ENCODE measurements at regions not wholly inside any gene's neighbourhood (a gene's known extent, or its start where the extent isn't known, plus 50 kb on each side); places are given as distances from the start of the nearest gene placed in this dataset.
"Not testable (repeated sequence)": the region's sequence is repeated elsewhere in the genome, so short reads cannot be mapped to it uniquely, and the experiment has no call there.

GRCh38 chr15:75100679-75101078 is 77.3 kb downstream of the PPCDC start:
- DNase-seq = no peak

DNA sequence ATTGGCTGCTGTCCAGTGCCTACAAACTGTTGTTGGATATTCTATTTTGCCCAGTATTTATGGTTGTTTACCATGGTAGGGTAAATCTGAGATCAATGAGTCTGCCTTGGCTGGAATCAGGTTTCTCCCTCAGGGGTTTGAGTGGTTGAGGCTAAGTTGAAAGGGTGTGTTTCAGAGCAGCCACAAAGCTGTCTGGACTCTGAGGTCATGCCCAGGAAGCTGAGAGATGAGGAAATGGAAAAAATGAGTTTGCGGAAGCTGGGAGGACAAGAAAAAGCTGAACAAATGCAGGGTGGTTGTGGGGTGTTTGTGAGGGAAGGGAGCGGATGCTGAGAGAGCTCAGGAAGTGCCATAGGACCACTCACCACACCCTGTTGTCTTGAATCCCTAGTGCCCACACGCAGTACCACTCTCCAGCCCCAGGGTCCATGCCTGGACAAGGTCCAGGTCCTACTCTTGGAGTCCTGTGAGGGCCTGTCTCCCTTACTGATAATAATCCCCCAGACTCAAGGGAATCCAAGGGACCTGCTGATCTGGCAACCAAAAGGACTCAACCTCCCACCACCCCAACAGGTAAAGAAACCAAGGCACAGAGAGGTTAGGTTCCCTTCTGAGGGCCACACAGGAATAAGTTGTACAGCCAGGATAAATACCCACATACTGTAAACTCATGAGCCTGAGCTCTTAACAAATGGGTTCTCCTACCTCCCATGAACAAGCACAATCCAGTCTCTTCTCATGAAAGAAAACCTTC is 81.6 kb downstream of the PPCDC start:
- peak; percentile 40 for DNase-seq

- no peak for DNase-seq
Measured at GRCh38 chr15:75107516-75107907, 84.1 kb downstream of the PPCDC start.

- DNase-seq = peak; percentile 55
Measured at GRCh38 chr15:75107908-75108838, 84.8 kb downstream of the PPCDC start.

DNA sequence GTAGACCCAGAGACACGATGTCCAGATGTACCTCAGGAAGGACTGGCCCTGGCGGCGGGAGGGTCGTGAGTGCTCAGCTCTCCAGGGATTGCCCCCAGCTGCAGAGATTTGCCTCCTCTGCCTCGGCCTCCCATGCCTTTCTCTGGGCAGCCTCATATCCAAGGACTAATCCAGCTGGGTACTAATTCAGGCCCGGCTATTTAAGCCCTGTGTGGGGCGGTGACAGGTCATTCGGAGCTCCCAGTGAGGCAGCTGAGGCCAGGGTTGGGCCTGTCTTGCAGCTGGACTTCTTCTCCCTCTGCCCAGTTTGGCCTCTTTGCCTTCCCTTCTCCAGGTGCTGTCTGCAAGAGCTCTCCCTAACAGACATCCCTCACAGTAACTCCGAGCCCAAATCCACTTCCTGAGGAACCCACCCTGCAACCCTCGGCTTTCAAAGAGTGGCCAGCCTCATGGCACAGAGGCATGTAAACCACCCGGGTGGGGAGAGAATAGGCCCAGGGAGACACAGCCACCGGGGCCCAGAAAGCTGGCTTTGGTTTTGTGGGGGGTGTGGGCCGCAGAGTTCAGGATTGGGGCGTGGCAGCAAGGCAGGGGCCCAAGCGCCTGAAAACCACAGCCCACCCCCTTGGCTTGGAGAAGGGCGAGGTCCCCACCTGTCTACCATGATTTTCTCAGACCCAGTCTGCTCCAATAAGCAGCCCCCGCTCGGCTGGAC is 85.8 kb downstream of the PPCDC start:
- no peak for DNase-seq

DNA sequence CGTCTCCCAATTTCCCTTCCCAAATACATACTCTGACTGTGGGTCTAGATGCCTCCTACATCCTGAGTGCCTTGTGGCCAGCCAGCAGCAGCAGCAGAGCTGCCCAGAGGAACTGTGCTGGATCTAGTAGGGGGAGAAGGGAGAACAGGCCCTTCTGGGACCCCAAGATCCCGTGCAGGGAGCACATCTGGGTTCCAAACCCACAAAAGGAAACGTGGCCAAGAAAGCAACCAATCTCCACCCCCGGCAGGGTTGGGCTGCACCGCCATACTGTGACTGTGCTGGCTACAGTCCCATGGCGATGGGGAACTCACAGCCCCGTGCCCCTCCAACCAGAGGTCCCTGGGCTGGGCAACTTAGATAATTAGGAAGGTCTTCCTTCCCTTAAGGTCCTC is 86.3 kb downstream of the PPCDC start:
- DNase-seq = no peak

- DNase-seq = no peak
Measured at GRCh38 chr15:75112278-75112847, 89.0 kb downstream of the PPCDC start.

DNA sequence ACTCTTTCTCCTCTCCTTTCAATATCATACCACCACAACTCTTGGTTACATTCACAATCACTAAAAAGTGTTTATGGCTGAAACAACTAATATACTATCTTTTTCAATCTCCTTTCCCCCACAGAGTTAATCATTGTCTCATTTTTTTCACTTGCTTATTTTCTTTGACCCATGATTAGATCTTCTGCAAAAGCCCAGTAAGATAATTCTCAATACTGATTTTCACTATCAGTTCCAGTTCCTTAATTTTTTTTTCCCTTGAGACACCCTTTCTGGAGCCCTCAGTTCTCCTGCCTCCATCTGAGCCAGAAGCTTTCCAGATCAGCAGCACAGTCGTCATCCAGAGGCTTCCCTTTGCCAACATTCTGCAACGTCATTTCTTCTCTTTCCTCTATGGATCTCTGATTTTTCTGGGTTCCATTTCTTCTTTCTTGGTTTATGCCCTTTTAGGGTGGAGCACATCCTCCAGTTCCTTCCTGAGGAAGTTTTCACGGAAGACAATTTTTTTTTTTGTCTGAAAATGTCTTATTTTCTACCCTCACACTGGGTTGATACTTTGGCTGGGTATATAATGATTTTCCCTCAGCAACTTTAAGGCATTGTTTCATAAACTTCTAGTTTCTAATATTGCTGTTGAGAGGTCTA is 88.7 kb upstream of the C15orf39 start:
- DNase-seq = no peak

- no peak for DNase-seq
Measured at GRCh38 chr15:75114327-75114726, 87.4 kb upstream of the C15orf39 start.

GRCh38 chr15:75114796-75115195 is 86.9 kb upstream of the C15orf39 start:
- DNase-seq = no peak

- not testable (repeated sequence) for DNase-seq
Measured at GRCh38 chr15:75115411-75115913, 86.2 kb upstream of the C15orf39 start.

DNA sequence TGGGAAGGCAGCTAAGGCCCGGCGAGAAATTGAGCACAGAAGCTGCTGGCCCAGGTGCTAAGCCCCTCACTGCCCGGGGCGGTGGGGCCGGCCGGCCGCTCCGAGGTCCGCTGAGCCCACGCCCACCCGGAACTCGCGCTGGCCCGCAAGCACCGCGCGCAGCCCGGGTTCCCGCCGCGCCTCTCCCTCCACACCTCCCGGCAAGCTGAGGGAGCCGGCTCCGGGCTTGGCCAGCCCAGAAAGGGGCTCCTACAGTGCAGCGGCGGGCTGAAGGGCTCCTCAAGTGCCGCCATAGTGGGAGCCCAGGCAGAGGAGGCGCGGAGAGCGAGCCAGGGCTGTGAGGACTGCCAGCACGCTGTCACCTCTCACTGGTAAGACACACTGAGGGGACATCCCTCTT is 85.5 kb upstream of the C15orf39 start:
- DNase-seq = not testable (repeated sequence)

GRCh38 chr15:75117993-75118392 is 83.7 kb upstream of the C15orf39 start:
- DNase-seq = no peak

- DNase-seq = not testable (repeated sequence)
Measured at GRCh38 chr15:75119312-75119711, 82.4 kb upstream of the C15orf39 start.

DNA sequence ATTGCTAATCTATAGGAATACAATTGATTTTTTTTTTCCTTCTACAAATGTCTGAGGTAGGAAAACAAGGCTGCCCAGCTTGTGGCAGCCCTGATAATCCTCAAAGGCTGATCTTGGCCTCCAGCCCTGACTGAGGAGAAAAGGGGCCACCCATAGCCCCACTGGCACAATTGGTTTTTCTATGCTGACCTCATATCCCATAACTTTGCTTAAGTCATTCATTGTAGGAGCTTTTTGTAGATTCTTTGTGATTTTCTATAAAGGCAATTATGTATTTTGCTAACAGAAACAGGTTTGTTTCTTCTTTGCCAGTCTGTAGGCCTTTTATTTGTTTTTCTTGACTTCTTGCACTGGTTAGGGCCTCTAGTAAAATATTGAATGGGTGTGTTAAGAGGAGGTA is 80.2 kb upstream of the C15orf39 start:
- no peak for DNase-seq

- no peak for DNase-seq
Measured at GRCh38 chr15:75123395-75123794, 78.3 kb upstream of the C15orf39 start.

- not testable (repeated sequence) for DNase-seq
Measured at GRCh38 chr15:75124278-75124677, 77.4 kb upstream of the C15orf39 start.

DNA sequence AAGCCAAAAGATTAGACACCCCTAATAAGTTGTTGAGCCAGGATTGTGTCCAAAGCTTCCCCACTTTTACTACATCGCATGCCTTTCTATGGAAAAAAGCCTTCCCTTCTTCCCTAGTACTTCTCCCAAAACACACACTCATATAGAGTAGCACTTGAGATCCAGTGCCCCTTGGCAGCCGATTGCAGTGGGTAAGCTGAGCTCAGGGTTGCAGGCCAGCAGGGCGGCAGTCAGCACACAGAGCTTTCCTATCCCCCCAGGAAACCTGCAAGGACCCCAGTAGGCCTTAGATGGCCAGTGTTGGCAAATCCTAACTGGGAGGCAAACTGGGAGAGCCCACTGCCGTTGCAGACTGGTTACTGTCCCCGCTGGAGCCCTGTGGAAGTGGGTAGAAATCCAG is 75.7 kb upstream of the C15orf39 start:
- no peak for DNase-seq

DNA sequence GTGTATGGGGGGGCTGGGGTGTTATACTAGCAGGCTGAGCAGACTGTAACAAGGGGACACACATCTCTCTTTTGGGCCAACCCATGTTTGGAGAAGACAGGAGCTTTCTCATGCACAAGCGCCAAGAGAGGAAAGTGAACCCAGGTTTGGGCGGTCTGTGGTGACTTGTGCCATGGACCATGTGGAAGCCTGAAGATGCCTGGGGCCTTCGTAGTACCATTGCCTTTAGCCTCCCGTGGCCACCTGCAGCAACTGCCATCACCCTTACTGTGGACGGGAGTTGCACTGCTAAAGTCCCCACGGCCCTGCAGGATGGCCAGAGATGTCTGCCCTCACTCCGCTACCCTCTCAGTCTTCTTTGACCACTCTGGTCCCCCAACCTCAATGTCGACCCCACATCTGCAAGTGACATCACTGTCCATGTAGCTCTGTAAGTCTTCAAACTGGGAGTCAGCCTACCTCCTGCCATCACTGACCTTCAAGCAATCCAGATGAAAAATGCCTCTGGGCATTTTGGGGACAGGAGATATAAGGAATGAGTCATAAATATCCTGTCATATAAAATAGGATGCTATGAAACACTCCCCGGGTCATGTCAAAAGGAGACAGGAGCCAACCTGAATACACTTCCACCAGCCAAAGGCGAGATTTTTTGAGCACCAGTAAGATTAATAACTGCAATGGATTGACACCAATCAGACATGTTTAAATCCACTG is 74.7 kb upstream of the C15orf39 start:
- no peak for DNase-seq

- DNase-seq = no peak
Measured at GRCh38 chr15:75129788-75130187, 71.9 kb upstream of the C15orf39 start.

GRCh38 chr15:75131269-75131643 is 70.4 kb upstream of the C15orf39 start:
- DNase-seq = peak; percentile 11

- DNase-seq = no peak
Measured at GRCh38 chr15:75134748-75135147, 66.9 kb upstream of the C15orf39 start.

Data from CD4-positive, alpha-beta T cell treated with Interleukin-21 for 1 hour (primary cell).